ENCODE measurements at regions not wholly inside any gene's neighbourhood (a gene's known extent, or its start where the extent isn't known, plus 50 kb on each side); places are given as distances from the start of the nearest gene placed in this dataset.

- TF ChIP-seq CTCF (conservative IDR thresholded peaks at IDR 0.05; ENCODE audit: low read depth in 2 of 2) (no peak), EZH2phosphoT487 (IDR thresholded peaks at IDR 0.05; ENCODE audit: unreplicated experiment) (no peak), EZH2 (IDR thresholded peaks at IDR 0.05; ENCODE audit: low read depth, unreplicated experiment) (no peak), ZNF462 (CRISPR knock-in tag; IDR thresholded peaks at IDR 0.05) (no peak), JUNB (IDR thresholded peaks at IDR 0.05; ENCODE audit: unreplicated experiment) (no peak), POLR2AphosphoS5 (IDR thresholded peaks at IDR 0.05; ENCODE audit: low read depth) (no peak), CREB1 (CRISPR knock-in tag; IDR thresholded peaks at IDR 0.05; ENCODE audit: low read depth) (no peak), ETS1 (IDR thresholded peaks at IDR 0.05) (no peak)
These were observed 128.8 kb downstream of the RRAGC start for GRCh38 chr1:38730511-38731397.

Data from GM23338 (cell line).